A673 (cell line): ENCODE measurements at regions not wholly inside any gene's neighbourhood (a gene's known extent, or its start where the extent isn't known, plus 50 kb on each side); places are given as distances from the start of the nearest gene placed in this dataset.

ENCODE experiments used
- CTCF ChIP-seq: fragments of 300-800, 200-600 bp; sonication (generic); conservative IDR thresholded peaks from 2 replicates; pipeline ENCODE4 v1.5.1; 2017; ENCODE audit warnings: low read depth, mild to moderate bottlenecking, antibody characterized with exemption, low read length, moderate library complexity, mixed read lengths
- EZH2 ChIP-seq: fragments of 200-600 bp; sonication (generic); IDR thresholded peaks from 2 replicates; pipeline ENCODE4 v1.6.1; 2017; ENCODE audit warnings: borderline replicate concordance, low read depth, mild to moderate bottlenecking, mixed read lengths, antibody characterized with exemption, low read length; ENCODE audit not compliant: poor library complexity, severe bottlenecking

GRCh38 chr6:63447134-63447533, 125.1 kb upstream of the LOC128125822 start:
- TF ChIP-seq CTCF (no peak), EZH2 (no peak)
